ENCODE measurements at regions not wholly inside any gene's neighbourhood (a gene's known extent, or its start where the extent isn't known, plus 50 kb on each side); places are given as distances from the start of the nearest gene placed in this dataset.

GRCh38 chr6:4395386-4395785 lies 260.0 kb upstream of the ECI2 start:
- Histone ChIP-seq H3K36me3 (replicated peaks in 1 of 2; ENCODE audit: control insufficient read depth in 2 of 2, insufficient read depth in 2 of 2, low read length in 2 of 2) (no peaks in the 10 kb centered on the region), H4K91ac (ENCODE audit: low read depth, low read length, poor library complexity) (no peak overlapping the region), H3K4me1 (ENCODE audit: control insufficient read depth in 2 of 2, insufficient read depth in 1 of 2, low read depth in 1 of 2, low read length in 2 of 2) (no peaks in the 10 kb centered on the region), H3K9me3 (replicated peaks in 1 of 2; ENCODE audit: control insufficient read depth in 2 of 2, insufficient read depth in 1 of 2, low read depth in 1 of 2, low read length in 2 of 2) (no peaks in the 10 kb centered on the region), H3K23ac (ENCODE audit: low read depth, low read length, poor library complexity) (no peak overlapping the region), H3K9ac (ENCODE audit: low read depth, low read length, poor library complexity) (no peak overlapping the region), H2BK5ac (ENCODE audit: low read length) (no peak overlapping the region), H3K18ac (ENCODE audit: low read length) (no peak overlapping the region), H2AFZ (ENCODE audit: low read length) (no peak overlapping the region), H2AK5ac (ENCODE audit: low read depth, low read length) (no peak overlapping the region), H3K27ac (replicated peaks; ENCODE audit: low read length) (no peak overlapping the region), H3K4me2 (ENCODE audit: insufficient read depth, low read length, poor library complexity, severe bottlenecking) (no peak overlapping the region), H4K8ac (ENCODE audit: low read depth, low read length) (no peak overlapping the region), H2BK12ac (ENCODE audit: low read length) (no peak overlapping the region), H3K79me1 (ENCODE audit: low read depth, low read length) (no peaks in the 10 kb centered on the region), H2BK15ac (ENCODE audit: low read length) (no peak overlapping the region), H3K14ac (ENCODE audit: low read length) (no peak overlapping the region), H3K4me3 (ENCODE audit: low read length in 2 of 2) (no peak overlapping the region), H3K4ac (ENCODE audit: low read length) (no peak overlapping the region), H3K27me3 (ENCODE audit: control insufficient read depth in 3 of 3, insufficient read depth in 3 of 3, low read depth in 1 of 3, low read length in 3 of 3) (no peaks in the 10 kb centered on the region), H2BK120ac (ENCODE audit: low read depth, low read length) (no peak overlapping the region)
- WGBS, 2 donors (ENCODE audit: extremely low coverage in 2 of 2, insufficient read length in 2 of 2, insufficient replicate concordance in 1 of 2), result no CpG with 5 or more reads among the region's 1 CpG
- DNase-seq (ENCODE audit: low spot score), result no peak

- H2AK5ac ChIP-seq (ENCODE audit: low read depth, low read length), result no peak overlapping the region
- no peak overlapping the region for H2BK120ac ChIP-seq (ENCODE audit: low read depth, low read length)
- no peak overlapping the region for H2BK5ac ChIP-seq (ENCODE audit: low read length)
- no peak overlapping the region for H3K23ac ChIP-seq (ENCODE audit: low read depth, low read length, poor library complexity)
- H3K27me3 ChIP-seq (ENCODE audit: control insufficient read depth in 3 of 3, insufficient read depth in 3 of 3, low read depth in 1 of 3, low read length in 3 of 3), result no peaks in the 10 kb centered on the region
- no peaks in the 10 kb centered on the region for H3K9me3 ChIP-seq (replicated peaks in 1 of 2; ENCODE audit: control insufficient read depth in 2 of 2, insufficient read depth in 1 of 2, low read depth in 1 of 2, low read length in 2 of 2)
- H3K27ac ChIP-seq (replicated peaks; ENCODE audit: low read length), result no peak overlapping the region
- H3K36me3 ChIP-seq (replicated peaks in 1 of 2; ENCODE audit: control insufficient read depth in 2 of 2, insufficient read depth in 2 of 2, low read length in 2 of 2), result no peaks in the 10 kb centered on the region
- no peak overlapping the region for H4K91ac ChIP-seq (ENCODE audit: low read depth, low read length, poor library complexity)
- no peak overlapping the region for H3K9ac ChIP-seq (ENCODE audit: low read depth, low read length, poor library complexity)
- no peaks in the 10 kb centered on the region for H3K79me1 ChIP-seq (ENCODE audit: low read depth, low read length)
- no peak overlapping the region for H3K14ac ChIP-seq (ENCODE audit: low read length)
- no peak overlapping the region for H3K4me3 ChIP-seq (ENCODE audit: low read length in 2 of 2)
- H4K8ac ChIP-seq (ENCODE audit: low read depth, low read length), result no peak overlapping the region
- no peak overlapping the region for H3K4ac ChIP-seq (ENCODE audit: low read length)
- H3K4me2 ChIP-seq (ENCODE audit: insufficient read depth, low read length, poor library complexity, severe bottlenecking), result no peak overlapping the region
- H2AFZ ChIP-seq (ENCODE audit: low read length), result no peak overlapping the region
- H3K4me1 ChIP-seq (ENCODE audit: control insufficient read depth in 2 of 2, insufficient read depth in 1 of 2, low read depth in 1 of 2, low read length in 2 of 2), result no peaks in the 10 kb centered on the region
- no peak overlapping the region for H2BK15ac ChIP-seq (ENCODE audit: low read length)
- no CpG with 5 or more reads among the region's 4 CpGs for WGBS, 2 donors (ENCODE audit: extremely low coverage in 2 of 2, insufficient read length in 2 of 2, insufficient replicate concordance in 1 of 2)
- H3K18ac ChIP-seq (ENCODE audit: low read length), result no peak overlapping the region
- DNase-seq (ENCODE audit: low spot score), result no peak
- H2BK12ac ChIP-seq (ENCODE audit: low read length), result no peak overlapping the region
These were observed 259.4 kb upstream of the ECI2 start for GRCh38 chr6:4394786-4395185.

GRCh38 chr6:4388675-4389074 lies 253.3 kb upstream of the ECI2 start:
- Histone ChIP-seq H3K79me1 (ENCODE audit: low read depth, low read length) (no peaks in the 10 kb centered on the region), H3K9me3 (replicated peaks in 1 of 2; ENCODE audit: control insufficient read depth in 2 of 2, insufficient read depth in 1 of 2, low read depth in 1 of 2, low read length in 2 of 2) (peaks cover 5 to 19% of the 10 kb centered on the region in 2 donors), H2BK120ac (ENCODE audit: low read depth, low read length) (no peak overlapping the region), H3K36me3 (replicated peaks in 1 of 2; ENCODE audit: control insufficient read depth in 2 of 2, insufficient read depth in 2 of 2, low read length in 2 of 2) (no peaks in the 10 kb centered on the region), H4K91ac (ENCODE audit: low read depth, low read length, poor library complexity) (no peak overlapping the region), H3K18ac (ENCODE audit: low read length) (no peak overlapping the region), H4K8ac (ENCODE audit: low read depth, low read length) (no peak overlapping the region), H3K9ac (ENCODE audit: low read depth, low read length, poor library complexity) (no peak overlapping the region), H2AK5ac (ENCODE audit: low read depth, low read length) (no peak overlapping the region), H2BK5ac (ENCODE audit: low read length) (no peak overlapping the region), H3K4me2 (ENCODE audit: insufficient read depth, low read length, poor library complexity, severe bottlenecking) (no peak overlapping the region), H3K27ac (replicated peaks; ENCODE audit: low read length) (no peak overlapping the region), H2BK12ac (ENCODE audit: low read length) (no peak overlapping the region), H3K14ac (ENCODE audit: low read length) (no peak overlapping the region), H3K4me1 (ENCODE audit: control insufficient read depth in 2 of 2, insufficient read depth in 1 of 2, low read depth in 1 of 2, low read length in 2 of 2) (peaks cover 5 to 7% of the 10 kb centered on the region in 2 donors), H3K4ac (ENCODE audit: low read length) (no peak overlapping the region), H2BK15ac (ENCODE audit: low read length) (no peak overlapping the region), H3K23ac (ENCODE audit: low read depth, low read length, poor library complexity) (no peak overlapping the region), H2AFZ (ENCODE audit: low read length) (no peak overlapping the region), H3K4me3 (ENCODE audit: low read length in 2 of 2) (no peak overlapping the region), H3K27me3 (ENCODE audit: control insufficient read depth in 3 of 3, insufficient read depth in 3 of 3, low read depth in 1 of 3, low read length in 3 of 3) (no peaks in the 10 kb centered on the region)
- peak; percentile 11 for DNase-seq (ENCODE audit: low spot score)
- WGBS, 2 donors (ENCODE audit: extremely low coverage in 2 of 2, insufficient read length in 2 of 2, insufficient replicate concordance in 1 of 2), result no CpG with 5 or more reads among the region's 8 CpGs

GRCh38 chr6:4384656-4385055 lies 249.3 kb upstream of the ECI2 start:
- no peaks in the 10 kb centered on the region for H3K27me3 ChIP-seq (ENCODE audit: control insufficient read depth in 3 of 3, insufficient read depth in 3 of 3, low read depth in 1 of 3, low read length in 3 of 3)
- no peak for DNase-seq (ENCODE audit: low spot score)
- WGBS, 2 donors (ENCODE audit: extremely low coverage in 2 of 2, insufficient read length in 2 of 2, insufficient replicate concordance in 1 of 2), result no CpG with 5 or more reads among the region's 6 CpGs

More at GRCh38 chr6:4384656-4385055, 249.3 kb upstream of the ECI2 start:
- Histone ChIP-seq H3K23ac (ENCODE audit: low read depth, low read length, poor library complexity) (no peak overlapping the region), H3K4me3 (ENCODE audit: low read length in 2 of 2) (no peak overlapping the region), H2BK12ac (ENCODE audit: low read length) (no peak overlapping the region), H3K4ac (ENCODE audit: low read length) (no peak overlapping the region), H3K14ac (ENCODE audit: low read length) (no peak overlapping the region), H3K4me1 (ENCODE audit: control insufficient read depth in 2 of 2, insufficient read depth in 1 of 2, low read depth in 1 of 2, low read length in 2 of 2) (peaks cover 5 to 7% of the 10 kb centered on the region in 2 donors), H2BK5ac (ENCODE audit: low read length) (no peak overlapping the region), H3K9me3 (replicated peaks in 1 of 2; ENCODE audit: control insufficient read depth in 2 of 2, insufficient read depth in 1 of 2, low read depth in 1 of 2, low read length in 2 of 2) (peaks cover 7 to 30% of the 10 kb centered on the region in 2 donors), H3K27ac (replicated peaks; ENCODE audit: low read length) (no peak overlapping the region), H3K4me2 (ENCODE audit: insufficient read depth, low read length, poor library complexity, severe bottlenecking) (no peak overlapping the region), H3K79me1 (ENCODE audit: low read depth, low read length) (no peaks in the 10 kb centered on the region), H2BK15ac (ENCODE audit: low read length) (no peak overlapping the region), H2BK120ac (ENCODE audit: low read depth, low read length) (no peak overlapping the region), H2AFZ (ENCODE audit: low read length) (no peak overlapping the region), H3K18ac (ENCODE audit: low read length) (no peak overlapping the region), H2AK5ac (ENCODE audit: low read depth, low read length) (no peak overlapping the region), H3K9ac (ENCODE audit: low read depth, low read length, poor library complexity) (no peak overlapping the region), H4K91ac (ENCODE audit: low read depth, low read length, poor library complexity) (no peak overlapping the region), H3K36me3 (replicated peaks in 1 of 2; ENCODE audit: control insufficient read depth in 2 of 2, insufficient read depth in 2 of 2, low read length in 2 of 2) (no peaks in the 10 kb centered on the region), H4K8ac (ENCODE audit: low read depth, low read length) (no peak overlapping the region)

Measured in neuronal stem cell (in vitro differentiated cells).